Retinal pigment epithelial cell (primary cell): ENCODE measurements at regions not wholly inside any gene's neighbourhood (a gene's known extent, or its start where the extent isn't known, plus 50 kb on each side); places are given as distances from the start of the nearest gene placed in this dataset.

ENCODE experiments used
- DNase-seq: peaks from one replicate; pipeline ENCODE4 v3.0.0-alpha.2; 2010; ENCODE audit warnings: low read depth
- H3K4me3 ChIP-seq: 2 replicates; pipeline ENCODE4 v1.5.1; 2011; ENCODE audit warnings: mild to moderate bottlenecking, low read length, control low read depth, moderate library complexity
- CTCF ChIP-seq: conservative IDR thresholded peaks from 2 replicates; pipeline ENCODE4 v1.5.1; 2011; ENCODE audit warnings: low read depth, low read length, control low read depth, inconsistent platforms

- no peak for TF ChIP-seq CTCF
- DNase-seq = no peak
- no peak overlapping the region for H3K4me3 ChIP-seq
Observed at GRCh38 chr1:90810681-90811080, 93.6 kb upstream of the BARHL2 start.

- no peak for TF ChIP-seq CTCF
Observed at GRCh38 chr1:90809996-90810395, 92.9 kb upstream of the BARHL2 start.

GRCh38 chr1:90809093-90809492, 92.0 kb upstream of the BARHL2 start:
- no peak for DNase-seq
- no peak for TF ChIP-seq CTCF
- H3K4me3 ChIP-seq = no peak overlapping the region

More at GRCh38 chr1:90809996-90810395, 92.9 kb upstream of the BARHL2 start:
- no peak overlapping the region for H3K4me3 ChIP-seq
- DNase-seq = no peak

GRCh38 chr1:90807329-90807728, 90.2 kb upstream of the BARHL2 start:
- no peak overlapping the region for H3K4me3 ChIP-seq
- DNase-seq = no peak
- no peak for TF ChIP-seq CTCF

- H3K4me3 ChIP-seq = no peak overlapping the region
- no peak for DNase-seq
- TF ChIP-seq CTCF = no peak
Observed at GRCh38 chr1:90802622-90803021, 85.5 kb upstream of the BARHL2 start.

GRCh38 chr1:90800012-90800717, 83.1 kb upstream of the BARHL2 start:
- no peak for TF ChIP-seq CTCF
- DNase-seq = no peak
- H3K4me3 ChIP-seq = no peak overlapping the region

- no peak overlapping the region for H3K4me3 ChIP-seq
- DNase-seq = no peak
- no peak for TF ChIP-seq CTCF
Observed at GRCh38 chr1:90799326-90799725, 82.2 kb upstream of the BARHL2 start.
